H1 (cell line): ENCODE measurements at regions not wholly inside any gene's neighbourhood (a gene's known extent, or its start where the extent isn't known, plus 50 kb on each side); places are given as distances from the start of the nearest gene placed in this dataset.

Source experiments
- CTCF ChIA-PET: fragments of 300-600 bp; sonication (Branson Sonifier 250); formaldehyde crosslinking; loops from one replicate; lab custom pipeline; 2021; ENCODE audit not compliant: partially characterized antibody; lab: Charles Lee
- POLR2A ChIA-PET: fragments of 300-600 bp; sonication (Branson Sonifier 250); formaldehyde crosslinking; loops from one replicate; lab custom pipeline; 2021; ENCODE audit warnings: inconsistent platforms; ENCODE audit not compliant: partially characterized antibody; lab: Charles Lee
- DNase-seq, 2 experiments: peaks; one replicate each; pipeline versions ENCODE4 v3.0.0 to v3.0.0-alpha.2; 2010 to 2022; ENCODE audit warnings: low spot score in 2 of 2, low read depth in 1 of 2, mixed read lengths in 1 of 2
- FAIRE-seq: peaks from 2 replicates; lab custom pipeline; 2011; peaks lifted over from hg19 to GRCh38; lab: Jason Lieb, UNC
- H2AFZ ChIP-seq: 2 replicates; pipeline ENCODE4 v1.8.1; 2012; ENCODE audit warnings: low read length, inconsistent platforms
- H2AK5ac ChIP-seq: 2 replicates; pipeline ENCODE4 v1.6.1; 2013; ENCODE audit warnings: low read depth, low read length
- H2BK120ac ChIP-seq: replicated peaks from 2 replicates; pipeline ENCODE3; 2013; ENCODE audit warnings: low read depth, low read length, inconsistent platforms
- H2BK12ac ChIP-seq: 2 replicates; pipeline ENCODE4 v1.6.1; 2013; ENCODE audit warnings: low read depth, low read length
- H2BK15ac ChIP-seq: 2 replicates; pipeline ENCODE4 v1.6.1; 2013; ENCODE audit warnings: low read length
- H2BK20ac ChIP-seq: 2 replicates; pipeline ENCODE4 v1.6.1; 2013; ENCODE audit warnings: low read length
- H2BK5ac ChIP-seq: 2 replicates; pipeline ENCODE4 v1.6.1; 2013; ENCODE audit warnings: low read depth, low read length
- H3K14ac ChIP-seq: 2 replicates; pipeline ENCODE4 v1.6.1; 2013; ENCODE audit warnings: inconsistent platforms; ENCODE audit not compliant: insufficient read length
- H3K18ac ChIP-seq: 2 replicates; pipeline ENCODE4 v1.6.1; 2013; ENCODE audit warnings: low read length; ENCODE audit errors: extremely low read depth
- H3K23ac ChIP-seq: 2 replicates; pipeline ENCODE4 v1.6.1; 2013; ENCODE audit warnings: inconsistent platforms; ENCODE audit not compliant: insufficient read length
- H3K23me2 ChIP-seq: 2 replicates; pipeline ENCODE4 v1.6.1; 2013; ENCODE audit warnings: low read depth, low read length
- H3K27ac ChIP-seq: 2 replicates; pipeline ENCODE4 v1.6.1; 2011; ENCODE audit warnings: low read depth, low read length, inconsistent platforms
- H3K27me3 ChIP-seq, 4 experiments: replicated peaks in 1 of 4; 1 replicate in 1 of 4; 2 replicates in 3 of 4; pipeline versions ENCODE4 v1.6.1 to v1.8.1; 2011 to 2013; ENCODE audit warnings: low read length in 3 of 4, mild to moderate bottlenecking in 3 of 4, inconsistent platforms in 2 of 4, mixed read lengths in 2 of 4, moderate library complexity in 1 of 4; ENCODE audit not compliant: control insufficient read depth in 3 of 4, insufficient read depth in 3 of 4; ENCODE audit errors: extremely low read depth in 1 of 4
- H3K36me3 ChIP-seq, 4 experiments: 2 replicates each; pipeline versions ENCODE4 v1.6.1 to v1.8.1; 2011 to 2013; ENCODE audit warnings: mild to moderate bottlenecking in 4 of 4, low read length in 3 of 4, moderate library complexity in 2 of 4, control low read depth in 1 of 4, inconsistent platforms in 1 of 4; ENCODE audit not compliant: insufficient read depth in 4 of 4, control insufficient read depth in 2 of 4
- H3K4ac ChIP-seq: replicated peaks from 2 replicates; pipeline ENCODE3; 2013; ENCODE audit warnings: low read length, low read depth, mixed read lengths, inconsistent platforms; ENCODE audit not compliant: insufficient read length
- H3K4me1 ChIP-seq, 4 experiments: replicated peaks in 1 of 4; 1 replicate in 1 of 4; 2 replicates in 3 of 4; pipeline versions ENCODE4 v1.6.1 to v1.8.1; 2011 to 2013; ENCODE audit warnings: low read length in 3 of 4, inconsistent platforms in 2 of 4, mixed read lengths in 1 of 4; ENCODE audit not compliant: insufficient read depth in 4 of 4, control insufficient read depth in 3 of 4
- H3K4me2 ChIP-seq, 2 experiments: 2 replicates each; pipeline versions ENCODE4 v1.6.1 to v1.8.1; 2011 to 2013; ENCODE audit warnings: low read depth in 2 of 2, low read length in 2 of 2, control low read depth in 1 of 2, inconsistent platforms in 1 of 2, mild to moderate bottlenecking in 1 of 2; ENCODE audit not compliant: insufficient read depth in 1 of 2
- H3K4me3 ChIP-seq, 4 experiments: fragments of 200-600, 300-600 bp in 1 of 4; sonication (generic), shearing (Covaris generic), sonication (Bioruptor Twin) in 1 of 4; 2 replicates each; pipeline versions ENCODE4 v1.5.1 to v1.8.1; 2011 to 2016; ENCODE audit warnings: low read length in 4 of 4, low read depth in 3 of 4, control low read depth in 2 of 4, inconsistent platforms in 2 of 4, mild to moderate bottlenecking in 2 of 4, mixed read lengths in 1 of 4, moderate library complexity in 1 of 4; ENCODE audit not compliant: insufficient read depth in 2 of 4; ENCODE audit errors: extremely low read depth in 1 of 4
- H3K56ac ChIP-seq: replicated peaks from 2 replicates; pipeline ENCODE3; 2013; ENCODE audit warnings: low read depth, mild to moderate bottlenecking, mixed read lengths, low read length, inconsistent platforms; ENCODE audit not compliant: insufficient read length
- H3K79me1 ChIP-seq: 2 replicates; pipeline ENCODE4 v1.6.1; 2013; ENCODE audit warnings: low read depth, low read length, control low read depth
- H3K79me2 ChIP-seq, 2 experiments: 2 replicates each; pipeline versions ENCODE4 v1.6.1 to v1.8.1; 2012 to 2013; ENCODE audit warnings: low read length in 2 of 2, mild to moderate bottlenecking in 2 of 2, inconsistent platforms in 1 of 2; ENCODE audit not compliant: insufficient read depth in 2 of 2, control insufficient read depth in 1 of 2
- H3K9ac ChIP-seq, 4 experiments: replicated peaks in 1 of 4; 1 replicate in 1 of 4; 2 replicates in 3 of 4; pipeline versions ENCODE4 v1.6.1 to v1.8.1; 2011 to 2013; ENCODE audit warnings: low read depth in 3 of 4, low read length in 3 of 4, control low read depth in 2 of 4, mild to moderate bottlenecking in 2 of 4, moderate library complexity in 2 of 4, inconsistent platforms in 1 of 4; ENCODE audit errors: extremely low read depth in 1 of 4
- H3K9me3 ChIP-seq, 2 experiments: 2 replicates each; pipeline versions ENCODE4 v1.6.1 to v1.8.1; 2012 to 2013; ENCODE audit warnings: mild to moderate bottlenecking in 2 of 2, moderate library complexity in 2 of 2, control low read depth in 1 of 2, inconsistent platforms in 1 of 2, low read depth in 1 of 2, low read length in 1 of 2, mixed read lengths in 1 of 2; ENCODE audit not compliant: insufficient read depth in 2 of 2
- H4K20me1 ChIP-seq, 2 experiments: replicated peaks in 1 of 2; 2 replicates each; pipeline versions ENCODE3 to v1.8.1; 2011 to 2013; ENCODE audit warnings: inconsistent platforms in 2 of 2, low read length in 2 of 2, mild to moderate bottlenecking in 1 of 2; ENCODE audit not compliant: insufficient read depth in 2 of 2, control insufficient read depth in 1 of 2
- H4K5ac ChIP-seq: 2 replicates; pipeline ENCODE4 v1.6.1; 2013; ENCODE audit warnings: low read length, low read depth, mixed read lengths, inconsistent platforms; ENCODE audit not compliant: insufficient read length
- H4K8ac ChIP-seq: 2 replicates; pipeline ENCODE4 v1.8.0; 2013; ENCODE audit warnings: mild to moderate bottlenecking, moderate library complexity, low read length, inconsistent platforms; ENCODE audit not compliant: insufficient read depth; ENCODE audit errors: extremely low read depth
- H4K91ac ChIP-seq: replicated peaks from 2 replicates; pipeline ENCODE3; 2013; ENCODE audit warnings: low read length, mixed read lengths, inconsistent platforms; ENCODE audit not compliant: insufficient read length
- CHD1 ChIP-seq: IDR thresholded peaks from 2 replicates; pipeline ENCODE4 v1.6.1; 2012; ENCODE audit warnings: low read depth, low read length, improper control_type of control experiment
- KDM1A ChIP-seq: fragments of 200-600, 300-600 bp; sonication (generic); IDR thresholded peaks from 2 replicates; pipeline ENCODE4 v1.7.1; 2016; ENCODE audit warnings: mild to moderate bottlenecking, low read length, borderline replicate concordance
- MAFK ChIP-seq: IDR thresholded peaks from 2 replicates; pipeline ENCODE4 v1.6.1; 2012; ENCODE audit warnings: low read depth, mild to moderate bottlenecking, improper control_type of control experiment, low read length
- POU5F1 ChIP-seq: IDR thresholded peaks from 2 replicates; pipeline ENCODE4 v1.6.1; 2011; ENCODE audit warnings: low read depth, mild to moderate bottlenecking, low read length, moderate library complexity
- SP2 ChIP-seq: IDR thresholded peaks from 2 replicates; pipeline ENCODE4 v1.6.1; 2012; ENCODE audit warnings: mild to moderate bottlenecking, low read length, inconsistent platforms
- TAF7 ChIP-seq: optimal IDR thresholded peaks from 2 replicates; pipeline ENCODE3; 2011; ENCODE audit warnings: low read depth, mild to moderate bottlenecking, inconsistent platforms, low read length, moderate library complexity, borderline replicate concordance
- WGBS, 2 experiments: shearing (Covaris generic) in 1 of 2; methylation state at CpG; one replicate each; pipeline versions ENCODE4 v1.1.6 to v1.1.7; 2013 to 2015; ENCODE audit warnings: low lambda C conversion rate in 2 of 2, mixed read lengths in 2 of 2, inconsistent platforms in 1 of 2, low coverage in 1 of 2, missing lambda C conversion rate in 1 of 2; ENCODE audit not compliant: insufficient replicate concordance in 2 of 2, insufficient coverage in 1 of 2, insufficient read length in 1 of 2; ENCODE audit errors: extremely low coverage in 1 of 2, missing lambda C conversion rate in 1 of 2; 5-methylcytosine and 5-hydroxymethylcytosine counted together

- H2BK20ac ChIP-seq = no peak overlapping the region
- ChIA-PET CTCF (no interaction called here), POLR2A (no interaction called here)
- no peaks in the 10 kb centered on the region for H3K79me2 ChIP-seq
- H2BK5ac ChIP-seq = no peak overlapping the region
- H3K23ac ChIP-seq = no peak overlapping the region
- H2BK15ac ChIP-seq = no peak overlapping the region
- no peak overlapping the region for H2AFZ ChIP-seq
- no peak overlapping the region for H3K56ac ChIP-seq
- no peak overlapping the region for H3K18ac ChIP-seq
- no peaks in the 10 kb centered on the region for H3K9me3 ChIP-seq
- H2BK120ac ChIP-seq = no peak overlapping the region
- H4K20me1 ChIP-seq = no peaks in the 10 kb centered on the region
- H4K91ac ChIP-seq = no peak overlapping the region
- H3K4me1 ChIP-seq = peaks cover 0 to 3% (median under 1%) of the 10 kb centered on the region in 4 experiments; a peak in 2 of 7 replicates
- no peak overlapping the region for H3K4me2 ChIP-seq
- H3K14ac ChIP-seq = no peak overlapping the region
- H3K4ac ChIP-seq = no peak overlapping the region
- H3K36me3 ChIP-seq = no peaks in the 10 kb centered on the region
- no peak for FAIRE-seq
- no peak overlapping the region for H2BK12ac ChIP-seq
- 91% methylated on average over 4 of the region's 4 CpGs; no CpG with 5 or more reads in 1 of the 2 experiments for WGBS, 2 experiments
- no peak overlapping the region for H3K9ac ChIP-seq
- no peak overlapping the region for H4K8ac ChIP-seq
- H3K27ac ChIP-seq = no peak overlapping the region
- no peak overlapping the region for H3K4me3 ChIP-seq
- H4K5ac ChIP-seq = no peak overlapping the region
- H3K79me1 ChIP-seq = no peaks in the 10 kb centered on the region
- no peak overlapping the region for H2AK5ac ChIP-seq
- no peak for DNase-seq
- no peaks in the 10 kb centered on the region for H3K23me2 ChIP-seq
- H3K27me3 ChIP-seq = no peaks in the 10 kb centered on the region
- TF ChIP-seq CHD1 = no peak
- no peak for TF ChIP-seq TAF7
- TF ChIP-seq SP2 = no peak
- no peak for TF ChIP-seq POU5F1
- no peak for TF ChIP-seq MAFK
- no peak for TF ChIP-seq KDM1A
Observed at GRCh38 chr7:125201002-125201401, 271.4 kb upstream of the POT1 start.
